ENCODE measurements at regions not wholly inside any gene's neighbourhood (a gene's known extent, or its start where the extent isn't known, plus 50 kb on each side); places are given as distances from the start of the nearest gene placed in this dataset.

GRCh38 chr9:88243736-88244135 is 105.5 kb upstream of the SPATA31C2 start:
- DNase-seq (no peak), ATAC-seq (peak; percentile 28)
- no peaks in the 10 kb centered on the region for H3K36me3 ChIP-seq (ENCODE audit: low read depth)
- intact Hi-C loops (cut with DNase I, micrococcal nuclease) = no loop called here
- no peaks in the 10 kb centered on the region for H3K4me1 ChIP-seq (ENCODE audit: low read depth)
- no peak for TF ChIP-seq CTCF (IDR thresholded peaks at IDR 0.05)
- no peak overlapping the region for H3K4me3 ChIP-seq
- no peaks in the 10 kb centered on the region for H3K9me3 ChIP-seq

DNA sequence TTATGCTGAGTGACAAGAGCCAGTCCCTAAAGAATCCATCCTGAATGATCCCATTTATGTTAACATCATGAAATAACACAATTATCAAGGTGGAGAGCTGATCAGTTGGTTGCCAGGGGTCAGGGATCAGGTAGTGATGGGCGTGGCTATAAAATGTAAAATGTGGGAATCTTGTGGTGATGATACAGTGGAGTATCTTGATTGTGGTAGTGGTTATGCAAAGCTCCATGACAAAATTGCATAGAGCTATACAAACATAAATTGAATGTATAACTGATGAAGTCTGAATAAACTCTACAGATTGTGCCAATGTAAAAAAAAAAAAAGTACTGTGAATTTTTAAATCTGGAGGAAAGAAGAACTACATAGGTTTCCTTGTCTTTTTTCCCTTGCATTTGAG is 104.6 kb upstream of the SPATA31C2 start:
- intact Hi-C loops (cut with DNase I, micrococcal nuclease) = no loop called here
- no peak for DNase-seq
- ATAC-seq = no peak

DNA sequence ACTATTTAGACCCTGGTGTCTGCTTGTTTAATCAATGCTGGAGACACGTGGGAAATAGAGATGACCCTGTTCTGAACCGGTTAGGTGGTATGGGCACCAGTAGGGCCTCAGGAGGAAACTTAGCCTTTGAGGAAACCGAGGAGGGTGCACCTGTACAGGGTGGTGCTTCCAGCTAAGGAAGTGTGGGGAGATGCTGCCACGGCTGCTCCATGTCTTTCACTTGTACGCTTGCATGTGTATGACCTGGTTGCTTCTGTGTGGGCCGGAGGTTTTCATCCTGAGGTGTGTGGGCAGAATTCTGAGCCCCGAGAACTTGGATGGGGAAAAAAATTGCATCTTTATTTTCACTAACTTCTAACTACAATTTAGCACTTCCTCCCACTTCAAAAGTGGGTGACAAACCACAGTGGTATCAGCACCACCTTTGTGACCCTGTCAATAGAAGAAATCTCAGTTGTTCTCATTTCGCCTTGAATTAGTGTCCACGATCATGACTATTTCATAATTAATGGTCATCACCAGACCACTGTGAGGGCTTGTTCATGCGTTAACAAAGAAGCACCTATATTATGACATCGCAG is 99.8 kb upstream of the SPATA31C2 start:
- DNase-seq = no peak
- H3K4me1 ChIP-seq (ENCODE audit: low read depth) = no peaks in the 10 kb centered on the region
- H3K36me3 ChIP-seq (ENCODE audit: low read depth) = no peaks in the 10 kb centered on the region
- no peak for TF ChIP-seq CTCF (IDR thresholded peaks at IDR 0.05)
- no peak overlapping the region for H3K4me3 ChIP-seq
- no peaks in the 10 kb centered on the region for H3K9me3 ChIP-seq
- intact Hi-C loops (cut with DNase I, micrococcal nuclease) = no loop called here
- no peak for ATAC-seq

More for the DNA sequence above, 104.6 kb upstream of the SPATA31C2 start:
- no peak for TF ChIP-seq CTCF (IDR thresholded peaks at IDR 0.05)
- Histone ChIP-seq H3K4me3 (no peak overlapping the region), H3K36me3 (ENCODE audit: low read depth) (no peaks in the 10 kb centered on the region), H3K9me3 (no peaks in the 10 kb centered on the region), H3K4me1 (ENCODE audit: low read depth) (no peaks in the 10 kb centered on the region)

- Histone ChIP-seq H3K36me3 (ENCODE audit: low read depth) (no peaks in the 10 kb centered on the region), H3K4me3 (no peak overlapping the region), H3K9me3 (no peaks in the 10 kb centered on the region), H3K4me1 (ENCODE audit: low read depth) (no peaks in the 10 kb centered on the region)
- TF ChIP-seq CTCF (IDR thresholded peaks at IDR 0.05) = no peak
- no peak for ATAC-seq
- DNase-seq = no peak
- intact Hi-C loops (cut with DNase I, micrococcal nuclease) = no loop called here
These were observed 99.2 kb upstream of the SPATA31C2 start for GRCh38 chr9:88237479-88237961.

- no peaks in the 10 kb centered on the region for H3K9me3 ChIP-seq
- no peak overlapping the region for H3K4me3 ChIP-seq
- no peak for DNase-seq
- H3K4me1 ChIP-seq (ENCODE audit: low read depth) = no peaks in the 10 kb centered on the region
- no peak for TF ChIP-seq CTCF (IDR thresholded peaks at IDR 0.05)
- H3K36me3 ChIP-seq (ENCODE audit: low read depth) = no peaks in the 10 kb centered on the region
- ATAC-seq = peak; percentile 14
- intact Hi-C loops (cut with DNase I, micrococcal nuclease) = no loop called here
These were observed 98.5 kb upstream of the SPATA31C2 start for GRCh38 chr9:88236511-88237478.
